HG03064 (cell line): ENCODE measurements at regions not wholly inside any gene's neighbourhood (a gene's known extent, or its start where the extent isn't known, plus 50 kb on each side); places are given as distances from the start of the nearest gene placed in this dataset.

Experiments
- ATAC-seq: cut with Tn5 transposase; IDR thresholded peaks from one replicate; pipeline ENCODE4 v1.9.1; 2021; ENCODE audit warnings: low read depth; ENCODE audit not compliant: unreplicated experiment

DNA sequence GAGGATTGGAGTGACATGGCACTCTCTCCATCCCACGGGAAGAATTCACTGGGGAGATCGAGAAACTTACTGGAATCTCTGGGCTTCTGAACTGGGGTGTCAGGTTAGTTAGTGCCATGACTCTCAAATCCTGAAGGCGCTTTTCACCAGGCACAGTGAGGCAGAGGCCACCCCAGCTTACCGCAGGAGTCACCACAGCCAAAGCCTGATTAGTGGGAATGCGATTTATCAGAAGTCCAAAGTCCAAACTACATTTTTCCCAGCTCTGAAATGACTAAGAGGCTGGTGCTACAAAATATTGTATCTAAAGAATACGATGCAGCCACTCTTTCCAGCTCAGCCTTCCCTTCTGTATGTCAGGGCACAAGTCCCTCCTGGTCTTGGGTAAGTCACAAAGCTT, 334.8 kb upstream of the SHH start:
- ATAC-seq = no peak

- no peak for ATAC-seq
Measured at GRCh38 chr7:156145996-156146395, 333.7 kb upstream of the SHH start.

DNA sequence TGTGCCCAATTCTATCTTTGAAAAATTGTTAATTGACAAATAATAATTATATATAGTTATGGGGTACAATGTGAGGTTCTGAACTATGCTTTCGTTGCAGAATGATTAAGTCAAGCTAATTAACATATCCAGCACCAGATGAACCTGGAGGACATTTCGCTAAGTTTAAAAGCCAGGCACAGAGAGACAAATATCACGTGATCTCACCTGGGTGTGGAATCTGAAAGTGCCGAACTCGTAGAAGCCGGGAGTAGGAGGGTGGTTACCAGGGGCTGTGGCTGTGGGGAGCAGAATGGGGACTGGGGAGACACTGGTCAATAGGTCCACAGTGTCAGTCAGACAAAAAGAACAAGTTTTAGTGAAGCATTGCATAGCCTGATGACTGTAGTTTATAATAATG, 332.9 kb upstream of the SHH start:
- ATAC-seq = no peak

DNA sequence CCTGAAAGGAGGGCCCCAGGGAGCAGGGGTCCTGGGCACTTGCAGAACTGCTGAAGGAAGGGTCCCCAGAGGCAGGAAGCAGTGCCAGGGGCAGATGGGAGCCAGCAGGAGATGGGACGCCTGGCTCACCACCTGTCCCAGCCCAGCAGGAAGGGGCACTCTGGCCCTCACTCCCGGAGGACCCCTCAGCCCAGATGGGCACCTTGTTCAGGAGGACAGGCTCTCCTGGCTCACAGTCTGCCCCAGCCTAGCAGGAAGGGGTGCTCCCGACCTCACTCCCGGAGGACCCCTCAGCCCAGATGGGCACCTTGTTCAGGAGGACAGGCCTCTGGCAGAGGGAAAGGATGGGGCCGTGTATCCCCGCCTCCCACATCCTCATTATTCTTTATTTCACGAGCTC, 331.4 kb upstream of the SHH start:
- no peak for ATAC-seq

DNA sequence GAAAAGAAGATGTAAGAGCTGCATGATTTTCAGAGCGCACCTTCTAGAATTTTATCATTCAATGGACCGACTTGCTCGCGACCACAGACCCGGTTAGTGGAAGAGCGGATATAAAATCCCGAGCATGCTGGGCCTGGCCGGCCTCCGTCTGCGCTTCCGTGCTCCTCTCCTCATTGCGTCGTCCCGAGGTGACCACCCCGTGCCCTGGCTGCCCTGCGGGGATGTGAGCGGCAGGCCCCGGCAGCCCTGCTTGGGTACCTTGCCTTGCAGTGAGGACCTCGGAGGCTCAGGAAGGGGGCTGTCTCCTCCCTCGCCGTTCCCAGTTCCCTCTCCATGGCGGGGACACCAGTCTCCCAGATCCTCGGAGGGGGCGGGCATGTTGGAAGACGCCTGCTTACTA, 330.9 kb upstream of the SHH start:
- no peak for ATAC-seq

- ATAC-seq = no peak
Measured at GRCh38 chr7:156141941-156142340, 329.7 kb upstream of the SHH start.

DNA sequence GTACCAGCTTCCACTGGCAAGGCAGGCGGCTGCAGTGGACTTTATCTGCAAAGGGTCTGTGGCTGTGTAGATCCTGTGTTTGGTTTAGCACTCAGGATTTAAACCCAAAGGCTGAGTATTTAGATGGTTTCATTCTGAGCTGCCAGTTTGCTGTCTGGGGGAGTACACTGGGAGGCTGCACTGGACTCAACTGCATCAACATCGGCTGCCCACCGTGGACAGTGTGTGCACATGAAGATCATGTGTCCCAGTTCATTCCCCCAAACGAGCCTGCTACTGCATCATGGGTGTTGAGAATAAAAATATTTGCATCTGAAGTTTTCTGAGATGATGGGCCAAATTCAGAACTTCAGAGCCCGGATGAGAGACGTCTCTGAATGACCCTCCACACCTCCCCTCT, 328.6 kb upstream of the SHH start:
- ATAC-seq = no peak

DNA sequence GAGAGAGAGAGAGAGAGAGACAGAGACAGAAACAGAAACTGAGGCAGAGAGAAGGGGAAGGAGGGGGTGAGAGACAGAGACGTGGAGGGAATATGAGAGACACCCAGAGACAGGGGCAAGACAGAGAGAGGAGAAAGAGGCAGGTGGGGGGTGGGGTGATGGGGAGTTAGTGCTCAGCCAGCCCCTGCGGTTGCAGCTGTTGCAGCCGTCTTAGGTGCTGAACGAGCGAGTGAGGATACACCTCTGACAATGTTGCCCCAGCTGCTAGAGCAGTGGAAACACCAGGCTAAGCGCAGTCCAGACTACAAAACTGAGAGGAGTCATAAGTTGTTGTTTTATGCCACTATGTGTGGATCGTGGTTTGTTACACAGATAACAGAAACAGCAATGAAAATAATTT, 328.2 kb upstream of the SHH start:
- ATAC-seq = no peak

DNA sequence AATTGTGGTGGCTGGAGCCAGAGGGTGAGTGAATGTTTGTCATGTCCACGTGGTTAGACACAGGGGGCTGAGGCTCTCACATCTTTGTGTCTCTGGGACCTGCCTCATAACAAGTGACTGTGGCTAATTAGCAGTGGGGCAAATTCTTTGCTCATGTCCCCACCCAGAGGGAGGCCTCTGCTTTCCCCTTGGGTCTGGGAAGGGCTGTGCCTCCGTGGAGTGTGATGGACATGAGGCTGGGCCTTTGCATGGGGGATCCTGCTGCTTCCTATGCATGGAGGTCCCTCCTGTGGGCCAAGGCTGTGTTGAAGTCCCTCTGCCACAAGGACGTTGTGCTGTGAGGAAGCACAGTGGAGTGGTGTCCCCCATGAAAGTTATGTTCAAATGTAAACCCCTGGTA, 327.4 kb upstream of the SHH start:
- no peak for ATAC-seq

DNA sequence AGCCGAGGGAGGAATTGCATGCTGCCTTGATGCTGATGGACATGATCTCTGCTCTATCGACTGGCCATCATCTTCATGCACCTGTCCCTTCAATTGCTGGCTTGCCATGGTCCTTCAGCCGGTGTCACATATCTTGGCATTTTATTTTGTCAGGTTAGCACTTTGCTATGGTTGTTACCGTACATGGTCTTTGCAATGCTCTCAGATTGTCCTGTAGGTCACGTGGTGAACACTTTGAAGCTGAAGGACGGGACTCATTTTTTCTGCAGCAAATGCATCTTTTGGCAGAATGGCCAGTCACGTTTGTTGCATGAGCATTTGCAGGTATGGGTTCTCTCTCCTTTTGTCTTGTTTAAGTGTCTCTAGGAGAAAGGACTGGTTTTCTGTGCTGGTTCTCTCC, 326.8 kb upstream of the SHH start:
- no peak for ATAC-seq

DNA sequence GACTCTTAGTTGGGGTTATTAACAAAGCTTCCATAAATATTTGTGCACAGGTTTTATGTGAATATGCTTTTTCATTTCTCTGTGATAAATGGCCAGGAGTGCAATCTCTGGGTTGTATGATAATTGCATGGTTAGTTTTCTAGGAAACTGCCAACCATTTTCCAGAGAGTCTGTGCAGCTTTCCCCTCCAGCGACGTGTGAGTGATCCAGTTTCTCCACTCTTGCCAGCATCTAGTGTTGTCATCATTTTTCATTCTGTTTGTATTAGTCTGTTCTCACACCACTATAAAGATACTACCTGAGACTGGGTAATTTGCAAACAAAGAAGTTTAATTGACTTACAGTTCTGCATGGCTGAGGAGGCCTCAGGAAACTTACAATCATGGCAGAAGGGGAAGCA, 319.6 kb upstream of the SHH start:
- no peak for ATAC-seq

GRCh38 chr7:156129522-156129921, 317.3 kb upstream of the SHH start:
- ATAC-seq = no peak

- ATAC-seq = no peak
Measured at GRCh38 chr7:156128496-156128895, 316.2 kb upstream of the SHH start.

GRCh38 chr7:156127166-156128134, 315.2 kb upstream of the SHH start:
- ATAC-seq = no peak

DNA sequence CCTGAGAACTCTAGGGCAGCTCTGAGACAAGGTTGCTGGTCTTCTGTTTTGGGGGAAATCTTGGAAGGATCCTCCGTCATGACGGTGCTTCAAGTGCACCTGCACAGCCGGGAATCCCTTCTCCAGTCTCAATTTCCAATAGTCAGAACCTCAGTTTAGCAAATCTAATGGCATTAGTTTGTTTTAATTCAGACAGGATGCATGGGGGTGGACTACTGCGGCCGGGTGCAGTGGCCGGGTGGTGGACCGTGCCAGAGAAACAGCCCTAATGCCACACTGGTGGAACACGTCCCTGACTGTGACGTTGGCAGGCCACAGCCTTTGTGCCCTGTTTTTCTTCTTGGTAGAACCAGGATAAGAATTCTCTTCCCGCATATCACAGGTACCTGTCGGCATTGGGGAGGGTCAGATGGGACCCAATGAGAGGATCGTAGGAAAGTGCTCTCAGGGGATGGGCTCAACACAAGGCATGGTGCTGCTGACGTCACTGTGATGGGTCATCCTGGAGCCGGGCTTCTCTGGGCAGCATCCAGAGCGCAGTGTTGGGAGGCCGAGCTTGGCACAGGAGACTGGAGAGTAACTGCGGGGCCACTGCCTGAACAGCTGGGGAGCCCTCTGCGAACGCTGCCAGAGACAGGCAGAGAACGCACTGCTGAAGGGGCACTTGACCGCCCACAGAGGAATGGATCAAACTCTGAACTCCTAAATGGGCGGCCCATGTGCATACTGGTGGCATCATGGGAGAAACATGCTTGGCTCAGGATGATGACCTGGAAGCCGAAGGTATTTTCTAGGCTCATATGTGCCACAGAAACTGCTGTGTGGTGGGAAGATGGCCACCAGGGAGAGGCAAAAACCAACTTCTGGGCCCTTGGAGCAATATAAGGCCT, 313.8 kb upstream of the SHH start:
- no peak for ATAC-seq

DNA sequence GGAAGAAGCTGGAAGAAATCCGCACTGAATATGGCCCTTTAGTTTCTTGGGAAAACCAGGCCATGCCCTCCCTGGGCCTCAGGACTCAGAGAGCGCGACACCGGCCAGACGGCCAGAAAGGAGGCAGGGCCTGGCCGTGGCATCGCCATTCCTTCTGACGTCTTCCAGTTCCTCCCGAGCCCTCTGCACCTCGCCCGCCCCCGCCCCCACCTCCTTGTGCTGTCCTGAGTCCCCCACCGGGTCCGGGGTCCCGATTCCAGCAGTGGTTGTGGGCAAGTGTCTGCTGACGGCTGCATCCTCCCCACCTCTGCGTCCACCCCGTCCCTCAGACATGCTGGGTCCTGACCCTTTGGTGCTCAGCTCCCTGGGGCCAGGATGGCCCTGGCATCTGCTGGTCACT, 312.1 kb upstream of the SHH start:
- ATAC-seq = no peak

GRCh38 chr7:156123362-156123761, 311.1 kb upstream of the SHH start:
- ATAC-seq = no peak

DNA sequence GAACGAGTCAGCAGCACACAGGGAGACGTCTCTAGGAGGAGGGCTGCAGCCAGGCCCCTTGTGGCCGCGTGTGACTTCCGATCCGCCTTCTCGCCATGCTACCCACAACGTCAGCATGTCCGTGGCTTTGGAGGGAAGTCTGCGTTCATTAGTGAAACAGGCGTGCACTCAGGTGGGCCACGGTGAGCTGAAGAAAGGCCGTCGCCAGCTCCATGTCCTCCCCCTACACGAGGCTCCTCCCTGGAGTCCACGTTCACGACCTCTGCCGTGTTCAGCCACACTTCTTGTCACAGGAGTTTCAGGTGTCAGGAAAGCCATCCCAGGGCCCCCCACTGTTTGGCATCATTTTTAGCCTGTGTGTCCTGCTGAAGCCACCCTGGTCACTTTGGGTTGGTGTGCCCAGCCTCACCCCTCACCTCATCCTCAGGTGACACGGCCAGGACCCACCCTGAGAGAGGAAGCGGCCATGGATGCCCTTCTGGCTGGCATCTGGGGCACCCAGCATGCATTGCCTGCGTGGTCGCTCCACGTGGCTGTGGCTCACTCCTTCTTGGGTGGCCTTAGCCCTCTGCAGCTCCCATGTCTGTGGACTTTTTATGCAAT, 310.6 kb upstream of the SHH start:
- no peak for ATAC-seq

DNA sequence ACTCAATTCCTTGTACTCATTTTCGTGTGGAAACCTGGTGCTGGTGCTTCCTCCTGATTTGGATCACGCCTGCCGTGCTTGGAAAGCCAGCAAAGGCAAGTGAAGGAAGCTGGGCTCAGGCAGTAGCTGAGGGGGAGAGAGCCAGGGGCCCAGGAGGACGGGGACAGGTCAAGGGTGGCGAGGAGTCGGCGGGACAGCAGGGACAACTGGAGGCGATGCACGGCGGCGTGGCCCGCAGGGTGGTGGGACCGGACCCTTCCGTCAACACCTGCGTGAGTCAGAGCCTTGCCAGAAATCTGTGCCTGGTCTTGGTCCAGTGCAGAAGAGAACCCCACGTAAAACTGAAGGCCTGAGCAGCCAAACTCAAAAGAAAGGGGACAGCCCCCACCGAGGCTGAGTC, 309.7 kb upstream of the SHH start:
- ATAC-seq = no peak

GRCh38 chr7:156121434-156121833, 309.2 kb upstream of the SHH start:
- ATAC-seq = no peak

DNA sequence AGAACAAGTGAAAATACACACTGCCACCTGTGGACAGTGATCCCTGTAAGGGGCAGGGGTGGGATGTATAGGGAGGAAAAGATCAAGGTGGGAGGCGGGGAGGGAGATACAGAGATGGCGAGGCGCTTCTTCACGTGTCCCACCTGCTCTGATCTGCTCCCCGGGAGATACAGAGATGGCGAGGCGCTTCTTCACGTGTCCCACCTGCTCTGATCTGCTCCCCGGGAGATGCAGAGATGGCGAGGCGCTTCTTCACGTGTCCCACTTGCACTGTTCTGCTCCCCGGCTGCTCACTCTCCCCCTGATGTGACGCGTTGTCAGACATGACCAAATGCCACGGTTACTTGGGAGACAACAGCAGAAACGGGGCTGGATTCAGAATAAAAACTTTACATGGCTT, 308.3 kb upstream of the SHH start:
- ATAC-seq = no peak
